Hypothalamus (tissue), 51 donors: ENCODE measurements at regions not wholly inside any gene's neighbourhood (a gene's known extent, or its start where the extent isn't known, plus 50 kb on each side); places are given as distances from the start of the nearest gene placed in this dataset.
"Not testable (repeated sequence)": the region's sequence is repeated elsewhere in the genome, so short reads cannot be mapped to it uniquely, and the experiment has no call there.

Experiments
- DNase-seq, 51 donors: peaks; one replicate each; lab custom pipeline; 2025; lab: John Stamatoyannopoulos, UW

- peak in 25 of 51 donors; percentile 1 to 40 (median 6) for DNase-seq
Observed at GRCh38 chr5:162209005-162209605, 141.5 kb downstream of the GABRG2 start.

- DNase-seq: no peak
Observed at GRCh38 chr5:162214551-162214950, 147.0 kb downstream of the GABRG2 start.

DNA sequence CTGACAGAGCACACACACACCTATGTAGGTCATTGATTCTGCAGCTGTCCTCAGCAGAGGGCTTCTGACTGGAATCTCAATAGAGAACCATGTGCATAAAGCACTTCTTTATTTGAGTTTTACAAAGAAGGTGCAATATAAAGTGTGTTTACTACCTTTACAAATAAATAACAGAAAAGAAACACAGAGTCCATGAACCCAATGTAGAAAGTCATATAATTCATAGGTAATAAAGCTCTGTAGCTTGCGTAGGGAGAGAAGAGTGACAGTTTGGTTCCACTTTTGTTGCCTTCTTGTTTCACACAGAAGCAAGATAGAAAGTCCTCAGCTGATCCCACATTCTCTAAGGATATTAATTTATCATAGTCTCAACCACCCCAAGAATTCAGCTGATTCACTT, 149.5 kb downstream of the GABRG2 start:
- no peak for DNase-seq

- DNase-seq: no peak
Observed at GRCh38 chr5:162221910-162222309, 154.3 kb downstream of the GABRG2 start.

DNA sequence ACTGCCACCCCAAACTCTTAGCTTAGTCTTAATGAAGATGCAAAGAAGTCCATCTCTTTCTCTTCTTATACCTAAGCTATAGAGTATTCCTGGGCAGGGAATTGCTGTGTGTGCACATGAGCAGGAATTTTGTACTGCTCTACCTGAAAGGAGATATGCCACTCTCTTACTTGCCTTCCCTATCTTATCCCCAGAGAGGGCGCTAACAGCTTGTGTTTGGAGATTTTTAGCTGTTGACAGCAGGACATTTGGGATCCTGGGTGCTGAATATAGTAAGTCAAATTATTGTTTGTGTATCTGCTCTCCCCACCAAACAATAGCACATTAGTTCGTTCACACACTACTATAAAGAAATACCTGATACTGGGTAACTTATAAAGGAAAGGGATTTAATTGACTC, 159.5 kb downstream of the GABRG2 start:
- DNase-seq: no peak

DNA sequence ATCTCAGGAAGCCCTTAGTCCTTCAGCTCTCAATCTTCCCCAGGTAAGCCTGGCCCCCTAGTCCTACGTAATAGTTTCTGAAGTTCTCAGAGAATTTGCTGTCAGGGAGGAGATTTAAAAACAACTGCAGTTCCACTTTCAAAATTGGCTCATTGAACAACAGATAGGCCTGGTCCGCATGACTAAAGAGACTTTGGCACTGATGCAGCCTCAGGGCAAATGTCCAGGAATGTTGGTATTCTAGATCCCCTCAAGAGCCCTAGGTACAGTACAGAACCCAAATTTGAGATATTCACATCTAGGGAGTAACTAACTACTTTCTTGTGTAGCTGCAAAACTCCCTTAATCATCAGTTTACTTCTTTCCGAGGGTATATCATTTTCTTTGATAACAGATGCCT, 162.8 kb downstream of the GABRG2 start:
- DNase-seq: no peak

DNA sequence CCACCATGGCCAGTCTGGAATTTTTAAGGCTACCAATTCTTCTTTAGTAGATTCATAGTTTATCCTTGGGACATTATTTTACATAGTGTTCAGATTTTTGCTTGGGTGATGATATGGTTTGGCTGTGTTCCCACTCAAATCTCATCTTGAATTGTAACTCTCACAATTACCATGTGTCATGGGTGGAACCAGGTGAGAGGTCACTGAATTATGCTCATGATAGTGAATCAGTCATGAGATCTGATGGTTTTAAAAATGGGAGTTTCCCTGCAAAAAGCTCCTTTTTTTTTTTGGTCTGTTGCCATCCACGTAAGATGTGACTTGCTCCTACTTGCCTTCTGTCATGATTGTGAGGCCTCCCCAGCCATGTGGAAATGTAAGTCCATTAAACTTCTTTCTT, 163.9 kb downstream of the GABRG2 start:
- no peak for DNase-seq

- no peak for DNase-seq
Observed at GRCh38 chr5:162240734-162241133, 173.2 kb downstream of the GABRG2 start.

- DNase-seq: no peak
Observed at GRCh38 chr5:162242416-162242815, 174.8 kb downstream of the GABRG2 start.

DNA sequence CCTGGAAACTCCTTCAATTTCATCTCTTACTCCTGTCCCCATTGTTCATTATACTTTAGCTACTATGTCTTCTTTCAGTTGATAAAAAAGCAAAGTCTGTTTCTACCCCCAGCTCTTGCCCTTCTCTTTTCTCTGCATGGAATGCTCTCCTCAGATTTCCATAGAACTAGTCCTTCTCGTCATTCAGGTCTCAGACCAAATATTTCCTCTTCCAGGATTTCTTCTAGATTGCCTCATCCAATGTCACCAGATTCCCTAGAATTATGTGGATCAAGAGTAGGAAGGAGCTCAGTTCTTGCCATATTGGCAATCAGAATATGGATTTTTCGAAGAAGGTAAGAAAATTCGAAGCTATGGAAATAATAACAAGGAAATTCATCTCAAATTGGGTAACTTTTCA, 176.1 kb downstream of the GABRG2 start:
- peak in 1 of 51 donors; percentile 1 for DNase-seq

DNA sequence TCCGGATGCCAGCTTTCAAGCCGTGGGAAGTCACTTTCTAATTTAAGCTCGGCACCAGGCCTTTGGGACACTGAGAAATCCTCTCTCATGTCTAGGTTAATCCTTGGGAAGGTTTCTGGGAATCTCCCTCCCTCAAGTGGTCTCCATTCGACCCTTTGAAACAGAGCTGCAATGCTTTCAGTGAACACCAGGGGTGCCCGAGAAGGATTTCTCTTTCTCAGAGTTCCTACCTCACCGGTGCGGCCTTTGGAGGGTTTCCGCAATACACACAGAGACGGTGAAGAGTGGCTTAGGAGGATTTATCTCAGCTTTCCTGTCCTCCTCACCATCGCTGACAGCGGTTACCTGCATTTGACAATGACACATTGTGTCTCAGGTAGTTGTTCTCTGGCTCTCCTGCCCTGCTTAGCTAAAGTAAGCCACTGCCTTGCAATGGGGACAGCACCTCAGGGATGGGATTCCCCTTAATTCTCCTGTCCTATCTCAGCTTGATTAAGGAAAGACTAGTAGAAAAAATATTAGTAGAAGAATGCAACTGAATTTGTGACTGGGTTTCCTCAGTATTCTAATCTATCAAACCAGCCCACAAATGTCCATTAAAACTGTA, 180.6 kb downstream of the GABRG2 start:
- DNase-seq: no peak

DNA sequence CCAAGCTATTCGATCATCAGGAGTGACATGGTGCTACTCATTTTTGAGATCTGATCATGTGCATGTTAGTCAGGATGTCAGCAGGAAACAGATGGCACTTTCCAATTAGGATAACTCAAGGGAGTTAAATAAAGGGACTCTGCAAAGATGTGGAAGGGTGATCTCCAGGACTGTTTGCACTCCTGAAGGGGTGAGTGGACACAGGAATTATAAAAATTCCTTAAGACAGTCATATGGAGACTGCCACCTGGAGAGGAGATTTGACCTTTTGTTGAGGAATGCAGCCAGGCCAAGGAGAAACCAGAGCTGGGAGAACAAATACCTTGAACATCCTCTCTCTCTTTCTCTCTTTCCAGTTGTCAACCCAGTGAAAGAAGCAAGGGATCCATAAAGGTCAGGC, 189.1 kb downstream of the GABRG2 start:
- no peak for DNase-seq

DNA sequence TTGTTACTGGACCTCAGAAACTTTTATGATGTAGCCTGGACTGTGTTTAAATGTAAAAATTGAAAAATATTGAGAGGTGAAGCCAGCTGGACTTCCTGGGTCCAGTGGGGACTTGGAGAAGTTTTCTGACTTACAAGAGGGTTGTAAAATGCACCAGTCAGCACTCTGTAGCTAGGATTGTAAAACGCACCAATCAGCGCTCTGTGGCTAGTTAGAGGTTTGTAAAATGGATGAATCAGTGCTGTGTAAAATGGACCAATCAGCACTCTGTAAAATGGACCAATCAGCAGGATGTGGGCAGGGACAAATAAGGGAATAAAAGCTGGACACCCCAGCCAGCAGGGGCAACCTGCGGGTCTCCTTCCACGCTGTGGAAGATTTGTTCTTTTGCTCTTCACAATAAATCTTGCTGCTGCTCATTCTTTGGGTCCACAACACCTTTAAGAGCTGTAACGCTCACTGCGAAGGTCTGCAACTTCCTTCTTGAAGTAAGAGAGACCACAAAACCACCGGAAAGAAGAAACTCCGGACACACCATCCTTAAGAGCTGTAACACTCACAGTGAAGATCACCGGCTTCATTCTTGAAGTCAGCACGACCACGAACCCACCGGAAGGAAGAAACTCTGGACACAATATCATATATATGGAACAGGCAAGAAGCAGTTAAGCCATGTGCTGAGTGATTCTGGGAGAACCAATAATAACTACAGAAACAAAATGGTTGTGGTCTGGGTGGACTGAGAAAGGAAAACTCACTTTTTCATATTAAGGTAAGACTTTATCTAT, 201.3 kb downstream of the GABRG2 start:
- no peak for DNase-seq

- no peak for DNase-seq
Observed at GRCh38 chr5:162272417-162272816, 204.8 kb downstream of the GABRG2 start.

- peak in 3 of 51 donors; percentile 3 to 15 (median 15) for DNase-seq
Observed at GRCh38 chr5:162274679-162275078, 207.1 kb downstream of the GABRG2 start.

DNA sequence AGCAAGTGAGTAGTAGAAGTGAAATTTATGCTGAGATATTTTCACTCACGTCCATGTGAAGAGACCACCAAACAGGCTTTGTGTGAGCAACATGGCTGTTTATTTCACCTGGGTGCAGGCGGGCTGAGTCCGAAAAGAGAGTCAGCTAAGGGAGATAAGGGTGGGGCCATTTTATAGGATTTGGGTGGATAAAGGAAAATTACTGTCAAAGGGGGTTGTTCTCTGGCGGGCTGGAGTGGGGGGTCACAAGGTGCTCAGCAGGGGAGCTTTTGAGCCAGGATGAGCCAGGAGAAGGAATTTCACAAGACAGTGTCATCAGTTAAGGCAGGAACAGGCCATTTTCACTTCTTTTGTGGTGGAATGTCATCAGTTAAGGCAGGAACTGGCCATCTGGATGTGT, 207.8 kb downstream of the GABRG2 start:
- not testable (repeated sequence) for DNase-seq

GRCh38 chr5:162282191-162282590, 214.6 kb downstream of the GABRG2 start:
- no peak for DNase-seq

DNA sequence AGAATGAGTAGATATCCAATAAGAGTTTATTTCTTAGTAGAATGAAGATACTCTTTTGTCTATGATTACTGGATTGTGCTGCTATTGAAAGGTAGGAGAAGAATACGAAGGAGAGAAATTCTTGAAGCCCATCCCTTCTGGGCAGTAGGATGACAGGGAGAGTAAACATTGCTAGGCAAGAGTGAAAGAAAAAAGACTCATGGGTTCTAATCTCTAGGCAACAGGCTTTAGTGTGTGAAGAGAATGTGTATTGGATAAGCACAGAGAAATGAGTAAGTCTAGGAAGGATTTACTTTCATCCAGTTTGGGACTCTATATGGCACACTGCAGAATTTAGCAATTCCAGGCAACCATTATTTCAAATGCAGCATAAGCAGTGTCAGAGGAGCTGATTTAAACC, 216.0 kb downstream of the GABRG2 start:
- DNase-seq: no peak

GRCh38 chr5:162288647-162289296, 221.2 kb downstream of the GABRG2 start:
- no peak for DNase-seq

DNA sequence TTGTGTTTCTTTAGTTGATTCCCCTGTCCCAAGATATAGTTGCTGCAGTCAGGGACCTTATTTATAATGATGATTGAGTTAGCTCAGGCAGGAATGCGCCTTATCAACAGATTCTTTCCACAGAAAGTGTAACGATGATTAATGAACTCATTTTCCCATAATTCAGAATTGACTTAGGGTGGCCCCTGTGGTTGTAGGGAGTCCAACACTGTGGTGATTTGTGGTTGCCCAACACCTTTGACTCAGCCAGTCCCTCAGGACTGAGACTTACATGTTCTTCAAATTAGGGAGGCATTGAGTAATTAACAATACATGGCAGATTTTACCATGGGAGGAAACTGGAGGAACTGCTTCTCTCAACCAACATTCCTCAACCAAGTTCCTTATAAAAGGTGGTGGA, 221.9 kb downstream of the GABRG2 start:
- DNase-seq: no peak

- no peak for DNase-seq
Observed at GRCh38 chr5:162299793-162300192, 232.2 kb downstream of the GABRG2 start.

DNA sequence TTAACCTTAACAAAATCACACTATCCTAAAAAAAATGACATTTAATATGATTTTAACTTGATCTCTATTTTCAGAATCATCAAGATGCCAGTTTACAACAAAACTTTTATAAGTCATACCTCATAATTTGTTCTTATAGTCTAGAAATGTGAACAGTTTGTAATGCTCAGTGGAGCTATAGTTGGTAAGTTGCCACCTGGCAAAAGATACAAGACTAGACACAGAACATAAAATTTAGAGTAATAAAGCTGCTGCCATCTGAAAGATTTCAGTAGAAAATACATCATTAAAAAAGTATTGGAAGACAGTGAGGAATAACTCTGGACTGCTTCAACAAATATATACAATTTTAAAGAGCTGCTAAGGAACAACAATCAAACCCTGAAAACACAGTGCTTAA, 233.8 kb downstream of the GABRG2 start:
- no peak for DNase-seq
